Fibroblast of villous mesenchyme (primary cell): ENCODE measurements at regions not wholly inside any gene's neighbourhood (a gene's known extent, or its start where the extent isn't known, plus 50 kb on each side); places are given as distances from the start of the nearest gene placed in this dataset.

Source experiments
- DNase-seq: peaks from one replicate; pipeline ENCODE4 v3.0.0-alpha.2; 2010; ENCODE audit warnings: low read depth
- H3K4me3 ChIP-seq: 2 replicates; pipeline ENCODE4 v1.5.1; 2011; ENCODE audit warnings: low read depth, mild to moderate bottlenecking, low read length
- CTCF ChIP-seq: IDR thresholded peaks from 2 replicates; pipeline ENCODE4 v1.5.1; 2012; ENCODE audit warnings: low read depth, mild to moderate bottlenecking, low read length; ENCODE audit not compliant: insufficient read depth

- TF ChIP-seq CTCF: no peak
- peak overlapping the region; percentile 49 for H3K4me3 ChIP-seq
- DNase-seq: no peak
Observed at GRCh38 chr15:38072007-38072347, 137.5 kb downstream of the TMCO5A start.

- no peak for TF ChIP-seq CTCF
- DNase-seq: peak; percentile 70
- H3K4me3 ChIP-seq: peak overlapping the region; percentile 49
Observed at GRCh38 chr15:38072348-38073177, 138.1 kb downstream of the TMCO5A start.

GRCh38 chr15:38073178-38073946, 138.9 kb downstream of the TMCO5A start:
- H3K4me3 ChIP-seq: peak overlapping the region; percentile 49
- TF ChIP-seq CTCF: no peak
- DNase-seq: peak; percentile 57

GRCh38 chr15:38074029-38074428, 139.6 kb downstream of the TMCO5A start:
- DNase-seq: peak; percentile 13
- TF ChIP-seq CTCF: no peak
- H3K4me3 ChIP-seq: no peak overlapping the region

GRCh38 chr15:38075466-38075865, 141.0 kb downstream of the TMCO5A start:
- no peak for DNase-seq
- TF ChIP-seq CTCF: no peak
- no peak overlapping the region for H3K4me3 ChIP-seq

GRCh38 chr15:38076786-38077185, 142.3 kb downstream of the TMCO5A start:
- no peak overlapping the region for H3K4me3 ChIP-seq
- no peak for DNase-seq
- no peak for TF ChIP-seq CTCF

GRCh38 chr15:38079236-38079635, 144.8 kb downstream of the TMCO5A start:
- no peak for TF ChIP-seq CTCF
- no peak for DNase-seq
- H3K4me3 ChIP-seq: no peak overlapping the region
